ENCODE measurements at regions not wholly inside any gene's neighbourhood (a gene's known extent, or its start where the extent isn't known, plus 50 kb on each side); places are given as distances from the start of the nearest gene placed in this dataset.

DNA sequence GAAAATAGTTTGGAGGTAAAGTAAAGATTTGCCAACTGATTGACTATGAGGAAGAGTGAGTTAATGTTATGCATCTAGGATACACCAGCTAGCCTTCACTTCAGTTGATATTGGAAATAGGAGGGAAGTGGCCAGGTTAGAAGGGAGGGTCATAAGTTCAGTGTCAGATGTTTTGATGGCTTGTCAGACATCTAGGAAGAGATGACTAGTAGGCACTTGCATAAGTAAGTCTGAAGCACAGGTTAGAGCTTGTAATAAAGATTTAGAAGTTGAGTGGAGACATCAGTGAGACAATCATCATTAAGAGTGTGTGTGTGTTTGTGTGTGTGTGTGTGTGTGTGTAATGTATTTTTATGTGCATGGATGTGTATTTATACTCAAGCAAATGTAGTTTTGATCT lies 146.1 kb downstream of the OR4C45 start:
- Histone ChIP-seq H2BK12ac (ENCODE audit: insufficient read length, low read depth, low read length) (no peak overlapping the region), H4K8ac (replicated peaks; ENCODE audit: insufficient read length, low read depth, low read length) (no peak overlapping the region), H3K4ac (ENCODE audit: low read depth, low read length) (no peak overlapping the region), H3K9me3 (ENCODE audit: control insufficient read depth, low read depth, low read length) (peaks cover 56% of the 10 kb centered on the region), H3K23me2 (ENCODE audit: insufficient read length, low read depth, low read length, poor library complexity, severe bottlenecking) (no peaks in the 10 kb centered on the region), H4K20me1 (ENCODE audit: control insufficient read depth, insufficient read depth, insufficient read length) (no peaks in the 10 kb centered on the region), H4K5ac (ENCODE audit: insufficient read length, low read depth, low read length) (no peak overlapping the region), H3K4me1 (ENCODE audit: insufficient read depth, low read length) (no peaks in the 10 kb centered on the region), H2BK5ac (ENCODE audit: insufficient read length, low read length) (no peak overlapping the region), H2BK20ac (ENCODE audit: low read depth, low read length, poor library complexity, severe bottlenecking) (no peak overlapping the region), H3K9ac (ENCODE audit: extremely low read depth, insufficient read length, low read length) (no peak overlapping the region), H3K27ac (ENCODE audit: insufficient read length, low read depth, low read length) (no peak overlapping the region), H3K79me2 (ENCODE audit: insufficient read depth, low read length) (no peaks in the 10 kb centered on the region), H4K91ac (ENCODE audit: insufficient read length, low read depth, low read length) (no peak overlapping the region), H3K27me3 (ENCODE audit: insufficient read depth, low read length) (no peaks in the 10 kb centered on the region), H3K23ac (ENCODE audit: insufficient read length, low read depth, low read length) (no peak overlapping the region), H2BK15ac (ENCODE audit: low read depth, low read length) (no peak overlapping the region), H2BK120ac (ENCODE audit: low read depth, low read length, poor library complexity, severe bottlenecking) (no peak overlapping the region), H2AFZ (ENCODE audit: low read length) (no peak overlapping the region), H3K4me2 (ENCODE audit: insufficient read depth, insufficient read length, low read length) (no peak overlapping the region), H2AK5ac (ENCODE audit: insufficient read length, low read length) (no peak overlapping the region), H3K14ac (ENCODE audit: insufficient read depth, low read length) (no peak overlapping the region), H3K56ac (ENCODE audit: insufficient read length, low read depth, low read length) (no peak overlapping the region), H3T11ph (ENCODE audit: low read length) (no peak overlapping the region), H3K18ac (ENCODE audit: insufficient read length, low read depth, low read length) (no peak overlapping the region), H3K79me1 (ENCODE audit: insufficient read depth, low read depth, low read length, poor library complexity, severe bottlenecking) (no peaks in the 10 kb centered on the region)
- H3K27ac Mint-ChIP-seq = no peak overlapping the region
- no peaks in the 10 kb centered on the region; the same call in 1 of the 2 replicates for H3K27me3 Mint-ChIP-seq (ENCODE audit: low read depth)
- TF ChIP-seq, protein P1, sequence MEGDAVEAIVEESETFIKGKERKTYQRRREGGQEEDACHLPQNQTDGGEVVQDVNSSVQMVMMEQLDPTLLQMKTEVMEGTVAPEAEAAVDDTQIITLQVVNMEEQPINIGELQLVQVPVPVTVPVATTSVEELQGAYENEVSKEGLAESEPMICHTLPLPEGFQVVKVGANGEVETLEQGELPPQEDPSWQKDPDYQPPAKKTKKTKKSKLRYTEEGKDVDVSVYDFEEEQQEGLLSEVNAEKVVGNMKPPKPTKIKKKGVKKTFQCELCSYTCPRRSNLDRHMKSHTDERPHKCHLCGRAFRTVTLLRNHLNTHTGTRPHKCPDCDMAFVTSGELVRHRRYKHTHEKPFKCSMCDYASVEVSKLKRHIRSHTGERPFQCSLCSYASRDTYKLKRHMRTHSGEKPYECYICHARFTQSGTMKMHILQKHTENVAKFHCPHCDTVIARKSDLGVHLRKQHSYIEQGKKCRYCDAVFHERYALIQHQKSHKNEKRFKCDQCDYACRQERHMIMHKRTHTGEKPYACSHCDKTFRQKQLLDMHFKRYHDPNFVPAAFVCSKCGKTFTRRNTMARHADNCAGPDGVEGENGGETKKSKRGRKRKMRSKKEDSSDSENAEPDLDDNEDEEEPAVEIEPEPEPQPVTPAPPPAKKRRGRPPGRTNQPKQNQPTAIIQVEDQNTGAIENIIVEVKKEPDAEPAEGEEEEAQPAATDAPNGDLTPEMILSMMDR (conservative IDR thresholded peaks at IDR 0.05) = no peak
- no peak overlapping the region for H3K4me3 Mint-ChIP-seq
- H3K9me3 Mint-ChIP-seq = peaks cover 51 to 56% of the 10 kb centered on the region in 2 experiments
- no peak for DNase-seq
- peaks cover 8 to 15% (median 9%) of the 10 kb centered on the region in 3 experiments; a peak in 6 of 7 replicates for H3K36me3 Mint-ChIP-seq (ENCODE audit: insufficient read depth in 1 of 3, low read depth in 3 of 3)
- no peaks in the 10 kb centered on the region for H3K4me1 Mint-ChIP-seq

All from H9 (cell line).